Caco-2 (cell line): ENCODE measurements at regions not wholly inside any gene's neighbourhood (a gene's known extent, or its start where the extent isn't known, plus 50 kb on each side); places are given as distances from the start of the nearest gene placed in this dataset.
"Not testable (repeated sequence)": the region's sequence is repeated elsewhere in the genome, so short reads cannot be mapped to it uniquely, and the experiment has no call there.

Experiments
- BruUV-seq: library from RNA; stranded (reverse); fragments of 400-500 nt; replicated peaks from 2 replicates; lab custom pipeline; 2021; lab: Mats Ljungman, UMichigan
- CTCF ChIA-PET: fragments of 300-600 bp; sonication (Branson Sonifier 250); formaldehyde crosslinking; loops from one replicate; lab custom pipeline; 2022; ENCODE audit warnings: antibody characterized with exemption; lab: Charles Lee
- POLR2A ChIA-PET: fragments of 300-600 bp; sonication (Branson Sonifier 250); formaldehyde crosslinking; loops from one replicate; lab custom pipeline; 2022; ENCODE audit warnings: antibody characterized with exemption; lab: Charles Lee
- DNase-seq, 2 experiments: peaks; one replicate each; pipeline versions ENCODE4 v3.0.0 to v3.0.0-alpha.2; 2020 to 2022
- H3K27me3 ChIP-seq: replicated peaks from 2 replicates; pipeline ENCODE4 v1.6.0; 2011; ENCODE audit warnings: low read length; ENCODE audit not compliant: control insufficient read depth, insufficient read depth
- H3K36me3 ChIP-seq: 2 replicates; pipeline ENCODE4 v1.5.1; 2011; ENCODE audit warnings: low read length; ENCODE audit not compliant: control insufficient read depth, insufficient read depth
- H3K4me1 ChIP-seq: fragments of 250-450 bp; sonication (Bioruptor Pico); 2 replicates; pipeline ENCODE4 v1.5.1; 2020; ENCODE audit warnings: mild to moderate bottlenecking
- H3K4me3 ChIP-seq: 2 replicates; pipeline ENCODE4 v1.5.1; 2011; ENCODE audit warnings: low read depth, mild to moderate bottlenecking, control low read depth, low read length
- H3K9me3 ChIP-seq: fragments of 250-450 bp; sonication (Bioruptor Pico); 2 replicates; pipeline ENCODE4 v1.5.1; 2020; ENCODE audit warnings: mild to moderate bottlenecking, moderate library complexity
- H3K27ac Mint-ChIP-seq: one replicate; pipeline ENCODE4 v1.8.0; 2022; ENCODE audit warnings: mixed read lengths; ENCODE audit not compliant: unreplicated experiment
- H3K27me3 Mint-ChIP-seq: one replicate; pipeline ENCODE4 v1.8.0; 2022; ENCODE audit warnings: mixed read lengths; ENCODE audit not compliant: insufficient read depth, unreplicated experiment
- H3K36me3 Mint-ChIP-seq: one replicate; pipeline ENCODE4 v1.8.0; 2022; ENCODE audit warnings: mild to moderate bottlenecking, mixed read lengths; ENCODE audit not compliant: insufficient read depth, unreplicated experiment
- H3K4me1 Mint-ChIP-seq: one replicate; pipeline ENCODE4 v1.8.0; 2022; ENCODE audit warnings: low read depth, mixed read lengths; ENCODE audit not compliant: unreplicated experiment
- H3K4me3 Mint-ChIP-seq: one replicate; pipeline ENCODE4 v1.8.0; 2022; ENCODE audit warnings: mild to moderate bottlenecking, moderate library complexity, mixed read lengths; ENCODE audit not compliant: unreplicated experiment
- H3K9me3 Mint-ChIP-seq: one replicate; pipeline ENCODE4 v1.8.0; 2022; ENCODE audit warnings: mixed read lengths; ENCODE audit not compliant: unreplicated experiment
- intact Hi-C: fragments of 100-400 bp; cut with micrococcal nuclease; formaldehyde crosslinking; loops from one replicate; pipeline ENCODE4 v1.10.0; 2022; ENCODE audit not compliant: unreplicated experiment
- TF ChIP-seq, protein P1 (sequence below), 2 experiments: fragments of 200-600 bp in 1 of 2; IDR thresholded peaks; 1 replicate in 1 of 2; 2 replicates in 1 of 2; pipeline versions ENCODE4 v1.5.1 to v1.8.0; 2011 to 2022; ENCODE audit warnings: antibody characterized with exemption in 1 of 2, control low read depth in 1 of 2, inconsistent platforms in 1 of 2, low read depth in 1 of 2, low read length in 1 of 2, mild to moderate bottlenecking in 1 of 2, moderate library complexity in 1 of 2; ENCODE audit not compliant: insufficient read depth in 1 of 2, severe bottlenecking in 1 of 2, unreplicated experiment in 1 of 2

DNA sequence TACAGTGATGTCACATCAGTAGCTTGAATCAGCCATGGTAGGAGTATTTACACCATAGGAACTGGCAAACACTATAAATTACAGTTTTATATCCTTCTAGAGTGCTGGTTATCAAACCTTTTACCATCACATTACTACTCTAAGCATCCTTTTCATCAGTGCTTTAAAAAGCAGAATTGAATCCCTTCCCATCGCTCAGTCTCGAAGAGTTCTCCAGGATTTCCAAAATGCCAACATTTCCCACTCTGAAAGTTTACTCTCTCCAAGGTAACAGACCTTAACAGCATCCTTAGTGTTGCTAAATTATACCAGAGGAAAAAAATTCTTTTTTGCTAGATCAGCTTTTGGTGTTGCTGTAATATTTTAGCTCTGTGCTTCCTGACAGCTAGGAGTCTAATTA, 209.4 kb upstream of the USP15 start:
- BruUV-seq = no TSS peak
- Histone ChIP-seq H3K9me3 (no peaks in the 10 kb centered on the region), H3K27me3 (no peaks in the 10 kb centered on the region), H3K4me3 (no peak overlapping the region), H3K4me1 (no peaks in the 10 kb centered on the region), H3K36me3 (no peaks in the 10 kb centered on the region)
- ChIA-PET CTCF (no interaction called here), POLR2A (no interaction called here)
- H3K9me3 Mint-ChIP-seq = no peaks in the 10 kb centered on the region
- TF ChIP-seq, protein P1, sequence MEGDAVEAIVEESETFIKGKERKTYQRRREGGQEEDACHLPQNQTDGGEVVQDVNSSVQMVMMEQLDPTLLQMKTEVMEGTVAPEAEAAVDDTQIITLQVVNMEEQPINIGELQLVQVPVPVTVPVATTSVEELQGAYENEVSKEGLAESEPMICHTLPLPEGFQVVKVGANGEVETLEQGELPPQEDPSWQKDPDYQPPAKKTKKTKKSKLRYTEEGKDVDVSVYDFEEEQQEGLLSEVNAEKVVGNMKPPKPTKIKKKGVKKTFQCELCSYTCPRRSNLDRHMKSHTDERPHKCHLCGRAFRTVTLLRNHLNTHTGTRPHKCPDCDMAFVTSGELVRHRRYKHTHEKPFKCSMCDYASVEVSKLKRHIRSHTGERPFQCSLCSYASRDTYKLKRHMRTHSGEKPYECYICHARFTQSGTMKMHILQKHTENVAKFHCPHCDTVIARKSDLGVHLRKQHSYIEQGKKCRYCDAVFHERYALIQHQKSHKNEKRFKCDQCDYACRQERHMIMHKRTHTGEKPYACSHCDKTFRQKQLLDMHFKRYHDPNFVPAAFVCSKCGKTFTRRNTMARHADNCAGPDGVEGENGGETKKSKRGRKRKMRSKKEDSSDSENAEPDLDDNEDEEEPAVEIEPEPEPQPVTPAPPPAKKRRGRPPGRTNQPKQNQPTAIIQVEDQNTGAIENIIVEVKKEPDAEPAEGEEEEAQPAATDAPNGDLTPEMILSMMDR (IDR thresholded peaks at IDR 0.05; ENCODE audit: insufficient read depth in 1 of 2, low read depth in 1 of 2, low read length in 1 of 2, severe bottlenecking in 1 of 2, unreplicated experiment in 1 of 2) = no peak
- intact Hi-C loops = no loop called here
- no peak overlapping the region for H3K4me3 Mint-ChIP-seq
- no peak overlapping the region for H3K27ac Mint-ChIP-seq
- no peak for DNase-seq
- H3K27me3 Mint-ChIP-seq = peaks cover under 1% of the 10 kb centered on the region
- no peaks in the 10 kb centered on the region for H3K4me1 Mint-ChIP-seq
- H3K36me3 Mint-ChIP-seq = no peaks in the 10 kb centered on the region

DNA sequence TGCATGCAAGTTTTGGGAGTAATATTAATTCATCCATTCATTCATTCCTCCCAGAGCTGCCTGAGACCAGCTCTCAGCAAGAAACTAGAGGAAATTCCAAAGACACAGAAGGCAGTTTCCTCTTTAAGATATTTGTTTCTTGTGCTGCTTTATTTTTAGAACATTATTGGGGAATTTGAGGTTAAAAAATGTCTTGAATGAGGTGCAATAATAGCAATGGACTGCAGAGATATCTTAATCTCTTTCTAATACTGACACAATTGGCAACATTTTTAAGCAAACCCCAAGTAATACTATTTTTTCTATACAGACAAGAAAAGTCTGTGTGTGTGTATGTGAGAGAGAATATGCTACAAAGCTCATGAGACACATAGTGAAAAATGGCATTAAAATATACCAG, 190.2 kb upstream of the USP15 start:
- BruUV-seq = no TSS peak
- no peak overlapping the region for H3K27ac Mint-ChIP-seq
- no peaks in the 10 kb centered on the region for H3K9me3 Mint-ChIP-seq
- intact Hi-C loops = no loop called here
- peaks cover 7% of the 10 kb centered on the region for H3K27me3 Mint-ChIP-seq
- Histone ChIP-seq H3K36me3 (no peaks in the 10 kb centered on the region), H3K27me3 (no peaks in the 10 kb centered on the region), H3K9me3 (no peaks in the 10 kb centered on the region), H3K4me1 (no peaks in the 10 kb centered on the region; the same call in 1 of the 2 replicates), H3K4me3 (no peak overlapping the region)
- ChIA-PET CTCF (no interaction called here), POLR2A (no interaction called here)
- H3K4me3 Mint-ChIP-seq = no peak overlapping the region
- no peak for DNase-seq
- H3K36me3 Mint-ChIP-seq = no peaks in the 10 kb centered on the region
- TF ChIP-seq, protein P1 (IDR thresholded peaks at IDR 0.05; ENCODE audit: insufficient read depth in 1 of 2, low read depth in 1 of 2, low read length in 1 of 2, severe bottlenecking in 1 of 2, unreplicated experiment in 1 of 2) = no peak
- no peaks in the 10 kb centered on the region for H3K4me1 Mint-ChIP-seq

DNA sequence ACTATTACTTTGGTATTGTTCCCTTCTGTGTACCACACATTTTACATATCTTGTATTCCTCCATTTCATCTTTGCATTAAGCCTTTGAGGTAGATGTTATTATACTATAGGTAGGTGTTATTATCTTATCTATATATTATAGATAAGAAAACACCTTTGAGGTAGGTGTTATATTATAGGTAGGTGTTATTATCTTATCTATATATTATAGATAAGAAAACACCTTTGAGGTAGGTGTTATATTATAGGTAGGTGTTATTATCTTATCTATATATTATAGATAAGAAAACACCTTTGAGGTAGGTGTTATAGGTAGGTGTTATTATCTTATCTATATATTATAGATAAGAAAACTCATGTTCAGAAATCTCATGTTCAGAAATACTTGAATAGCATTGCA, 187.0 kb upstream of the USP15 start:
- intact Hi-C loops, H3K36me3 Mint-ChIP-seq, DNase-seq, H3K27ac Mint-ChIP-seq, H3K4me3 ChIP-seq, H3K27me3 ChIP-seq, H3K9me3 ChIP-seq, H3K4me1 ChIP-seq, POLR2A ChIA-PET, H3K4me1 Mint-ChIP-seq, CTCF ChIA-PET, H3K36me3 ChIP-seq, H3K4me3 Mint-ChIP-seq, BruUV-seq, H3K9me3 Mint-ChIP-seq: not testable (repeated sequence)
- H3K27me3 Mint-ChIP-seq = peaks cover 11% of the 10 kb centered on the region

DNA sequence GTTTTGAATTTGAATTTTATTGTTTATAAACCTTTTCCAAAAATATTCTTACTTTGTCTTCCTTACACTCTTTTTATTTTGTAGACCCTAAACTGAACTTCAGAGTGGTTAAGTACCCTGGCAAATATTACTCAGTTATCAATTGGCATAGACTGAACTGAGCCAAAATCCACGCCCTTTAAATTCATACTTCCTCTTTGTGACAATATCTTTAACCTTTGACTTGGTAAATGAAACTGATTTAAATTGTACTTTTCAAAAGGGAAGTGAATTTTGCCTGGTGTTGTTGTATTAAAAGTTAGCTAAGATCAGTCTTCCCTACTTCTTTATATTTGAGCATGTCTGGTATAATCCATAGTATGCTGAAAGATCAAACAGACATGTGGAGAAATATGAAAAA, 184.3 kb upstream of the USP15 start:
- H3K4me1 ChIP-seq = no peaks in the 10 kb centered on the region; the same call in 1 of the 2 replicates
- no peaks in the 10 kb centered on the region for H3K27me3 ChIP-seq
- Mint-ChIP-seq H3K4me1 (no peaks in the 10 kb centered on the region), H3K9me3 (no peaks in the 10 kb centered on the region), H3K27me3 (peaks cover 11% of the 10 kb centered on the region), H3K4me3 (no peak overlapping the region), H3K36me3 (no peaks in the 10 kb centered on the region), H3K27ac (no peak overlapping the region)
- POLR2A ChIA-PET = no interaction called here
- intact Hi-C loops = no loop called here
- CTCF ChIA-PET = no interaction called here
- H3K9me3 ChIP-seq = no peaks in the 10 kb centered on the region
- no TSS peak for BruUV-seq
- TF ChIP-seq, protein P1 (IDR thresholded peaks at IDR 0.05; ENCODE audit: insufficient read depth in 1 of 2, low read depth in 1 of 2, low read length in 1 of 2, severe bottlenecking in 1 of 2, unreplicated experiment in 1 of 2) = no peak
- no peak for DNase-seq
- no peak overlapping the region for H3K4me3 ChIP-seq
- H3K36me3 ChIP-seq = no peaks in the 10 kb centered on the region
